SK-N-SH treated with all-trans-retinoic acid at 6 μM for 48 hours (cell line): ENCODE measurements at regions not wholly inside any gene's neighbourhood (a gene's known extent, or its start where the extent isn't known, plus 50 kb on each side); places are given as distances from the start of the nearest gene placed in this dataset.

Experiments
- PATZ1 ChIP-seq: fragments of 250-450 bp; sonication (Bioruptor Pico); IDR thresholded peaks from 2 replicates; pipeline ENCODE4 v1.8.0; 2020; ENCODE audit warnings: mild to moderate bottlenecking, moderate library complexity, borderline replicate concordance
- SNAI2 ChIP-seq: fragments of 250-450 bp; sonication (Bioruptor Pico); IDR thresholded peaks from 2 replicates; pipeline ENCODE4 v1.5.0; 2020; ENCODE audit warnings: mild to moderate bottlenecking, moderate library complexity
- ZFP30 ChIP-seq: fragments of 450-650 bp; formaldehyde crosslinking; IDR thresholded peaks from 2 replicates; pipeline ENCODE4 v1.5.0; 2022; ENCODE audit warnings: mild to moderate bottlenecking, moderate library complexity

- TF ChIP-seq SNAI2 (CRISPR knock-in tag) (no peak), ZFP30 (no peak), PATZ1 (no peak)
Observed at GRCh38 chr3:94645790-94646189, 582.9 kb downstream of the NSUN3 start.
